ENCODE measurements at regions not wholly inside any gene's neighbourhood (a gene's known extent, or its start where the extent isn't known, plus 50 kb on each side); places are given as distances from the start of the nearest gene placed in this dataset.
"Not testable (repeated sequence)": the region's sequence is repeated elsewhere in the genome, so short reads cannot be mapped to it uniquely, and the experiment has no call there.

DNA sequence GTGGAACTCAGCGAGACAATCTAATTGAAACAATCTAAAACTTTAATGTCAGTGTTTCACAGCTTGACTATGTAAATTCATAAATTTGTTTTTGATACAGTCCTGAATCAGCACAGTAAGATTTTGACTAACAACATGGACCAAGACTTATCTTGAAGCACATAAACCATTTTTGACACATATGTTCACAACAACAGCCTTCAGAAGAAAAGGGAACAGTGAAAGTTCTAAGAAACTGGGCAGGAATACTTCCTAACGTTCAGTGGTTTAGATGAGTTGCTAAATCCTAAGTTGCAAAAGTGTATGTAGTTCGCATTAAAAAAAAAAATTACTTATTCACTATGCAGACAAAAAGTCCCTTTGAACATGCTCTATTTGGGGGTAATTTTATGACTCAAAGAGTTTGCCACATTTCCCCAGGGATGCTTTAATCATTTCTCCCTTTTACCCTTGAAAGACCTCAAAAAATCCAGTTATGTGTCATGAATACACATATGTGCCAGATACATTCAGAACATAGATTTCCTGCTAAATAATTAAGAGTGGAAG is 120.2 kb downstream of the MRPL39 start:
- H3K4me3 ChIP-seq (ENCODE audit: low read depth, low read length) = no peak overlapping the region

DNA sequence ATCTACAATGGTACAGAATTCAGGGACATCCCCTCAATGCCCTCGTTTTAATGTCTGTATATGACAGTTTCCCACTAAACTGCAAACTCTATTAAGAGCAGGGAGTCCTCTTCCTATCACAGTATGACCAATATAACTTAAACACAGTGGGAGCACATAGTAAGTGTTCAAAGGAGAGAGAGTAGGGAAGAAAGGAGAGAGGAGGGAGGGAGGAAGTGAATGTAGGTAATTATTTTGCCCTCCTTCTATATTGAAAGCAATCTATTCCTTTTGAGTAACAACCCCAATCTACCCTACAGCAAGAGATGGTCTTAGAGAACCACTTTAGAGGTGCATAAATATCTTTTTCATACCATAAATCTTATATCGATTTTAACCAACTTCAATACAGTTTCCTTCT is 121.4 kb downstream of the MRPL39 start:
- no peak overlapping the region for H3K27ac ChIP-seq
- no peak overlapping the region for H3K4me3 ChIP-seq (ENCODE audit: low read depth, low read length)
- H3K27me3 ChIP-seq (ENCODE audit: insufficient read depth, low read depth, severe bottlenecking) = no peaks in the 10 kb centered on the region
- TF ChIP-seq, protein P1, sequence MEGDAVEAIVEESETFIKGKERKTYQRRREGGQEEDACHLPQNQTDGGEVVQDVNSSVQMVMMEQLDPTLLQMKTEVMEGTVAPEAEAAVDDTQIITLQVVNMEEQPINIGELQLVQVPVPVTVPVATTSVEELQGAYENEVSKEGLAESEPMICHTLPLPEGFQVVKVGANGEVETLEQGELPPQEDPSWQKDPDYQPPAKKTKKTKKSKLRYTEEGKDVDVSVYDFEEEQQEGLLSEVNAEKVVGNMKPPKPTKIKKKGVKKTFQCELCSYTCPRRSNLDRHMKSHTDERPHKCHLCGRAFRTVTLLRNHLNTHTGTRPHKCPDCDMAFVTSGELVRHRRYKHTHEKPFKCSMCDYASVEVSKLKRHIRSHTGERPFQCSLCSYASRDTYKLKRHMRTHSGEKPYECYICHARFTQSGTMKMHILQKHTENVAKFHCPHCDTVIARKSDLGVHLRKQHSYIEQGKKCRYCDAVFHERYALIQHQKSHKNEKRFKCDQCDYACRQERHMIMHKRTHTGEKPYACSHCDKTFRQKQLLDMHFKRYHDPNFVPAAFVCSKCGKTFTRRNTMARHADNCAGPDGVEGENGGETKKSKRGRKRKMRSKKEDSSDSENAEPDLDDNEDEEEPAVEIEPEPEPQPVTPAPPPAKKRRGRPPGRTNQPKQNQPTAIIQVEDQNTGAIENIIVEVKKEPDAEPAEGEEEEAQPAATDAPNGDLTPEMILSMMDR (IDR thresholded peaks at IDR 0.05; ENCODE audit: low read depth, low read length) = no peak
- H3K36me3 ChIP-seq = no peaks in the 10 kb centered on the region
- peaks cover 3% of the 10 kb centered on the region for H3K9me3 ChIP-seq (ENCODE audit: severe bottlenecking)
- DNase-seq = no peak

More for the DNA sequence above, 120.2 kb downstream of the MRPL39 start:
- H3K9me3 ChIP-seq (ENCODE audit: severe bottlenecking) = no peaks in the 10 kb centered on the region
- H3K36me3 ChIP-seq = no peaks in the 10 kb centered on the region
- H3K27me3 ChIP-seq (ENCODE audit: insufficient read depth, low read depth, severe bottlenecking) = no peaks in the 10 kb centered on the region
- no peak for DNase-seq
- H3K27ac ChIP-seq = no peak overlapping the region
- TF ChIP-seq, protein P1 (IDR thresholded peaks at IDR 0.05; ENCODE audit: low read depth, low read length) = no peak

DNA sequence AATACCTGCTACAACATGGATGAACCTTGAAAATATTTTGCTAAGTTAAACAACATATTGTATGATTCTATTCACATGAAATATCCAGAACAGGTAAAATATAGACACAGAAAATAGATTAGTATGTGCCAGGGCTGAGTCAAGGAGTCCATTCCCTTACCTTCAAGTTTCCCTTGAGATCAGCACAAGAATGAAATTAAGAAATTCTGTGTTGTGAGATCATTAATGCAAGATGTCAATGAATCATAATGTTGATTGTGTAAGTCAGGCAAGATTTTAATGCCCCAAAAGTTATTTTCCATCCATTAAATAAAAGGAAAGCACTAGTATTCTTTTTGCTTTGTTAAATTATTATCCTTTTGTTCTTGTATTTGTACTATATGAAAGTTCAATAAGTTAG is 139.4 kb downstream of the MRPL39 start:
- DNase-seq = no peak
- H3K27ac ChIP-seq = no peak overlapping the region

DNA sequence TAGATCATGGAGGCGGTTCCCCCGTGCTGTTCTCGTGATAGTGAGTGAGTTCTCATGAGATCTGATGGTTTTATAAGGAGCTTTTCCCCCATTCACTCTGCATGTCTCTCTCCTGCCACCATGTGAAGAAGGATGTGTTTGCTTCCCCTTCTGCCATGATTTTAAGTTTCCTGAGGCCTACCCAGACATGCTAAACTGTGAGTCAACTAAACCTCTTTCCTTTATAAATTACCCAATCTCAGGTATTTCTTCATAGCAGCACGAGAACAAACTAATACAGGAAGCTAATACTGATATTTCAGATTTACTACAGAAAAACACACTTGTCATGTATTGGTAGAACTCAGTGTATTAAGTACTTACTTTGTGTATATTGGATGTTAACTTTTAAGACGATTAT is 140.2 kb downstream of the MRPL39 start:
- DNase-seq = not testable (repeated sequence)

More for the DNA sequence above, 139.4 kb downstream of the MRPL39 start:
- Histone ChIP-seq H3K4me3 (ENCODE audit: low read depth, low read length) (no peak overlapping the region), H3K36me3 (no peaks in the 10 kb centered on the region), H3K9me3 (ENCODE audit: severe bottlenecking) (no peaks in the 10 kb centered on the region), H3K27me3 (ENCODE audit: insufficient read depth, low read depth, severe bottlenecking) (no peaks in the 10 kb centered on the region)
- TF ChIP-seq, protein P1 (IDR thresholded peaks at IDR 0.05; ENCODE audit: low read depth, low read length) = no peak

DNA sequence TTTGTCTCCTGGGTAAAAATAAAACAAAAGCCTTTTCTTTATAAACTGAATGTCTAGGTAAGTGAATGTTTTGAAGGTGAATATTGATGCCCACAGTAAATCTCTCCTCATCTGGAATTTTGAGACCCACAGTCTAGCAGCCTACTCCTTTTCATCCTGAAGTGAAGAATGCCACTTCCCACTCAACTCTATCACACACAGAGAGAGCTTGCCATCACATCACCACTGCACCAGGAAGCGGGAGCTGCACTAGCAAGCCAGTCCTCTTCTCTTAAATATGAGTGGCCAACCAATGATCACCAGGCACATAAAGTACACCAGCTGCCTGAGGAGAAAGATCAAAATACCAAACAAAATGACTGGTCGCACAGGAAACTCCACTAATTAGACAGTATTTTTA is 140.8 kb downstream of the MRPL39 start:
- H3K4me3 ChIP-seq (ENCODE audit: low read depth, low read length) = no peak overlapping the region
- H3K27ac ChIP-seq = no peak overlapping the region
- no peak for DNase-seq
- no peaks in the 10 kb centered on the region for H3K9me3 ChIP-seq (ENCODE audit: severe bottlenecking)
- TF ChIP-seq, protein P1 (IDR thresholded peaks at IDR 0.05; ENCODE audit: low read depth, low read length) = no peak
- H3K27me3 ChIP-seq (ENCODE audit: insufficient read depth, low read depth, severe bottlenecking) = no peaks in the 10 kb centered on the region
- no peaks in the 10 kb centered on the region for H3K36me3 ChIP-seq

More for the DNA sequence above, 140.2 kb downstream of the MRPL39 start:
- H3K36me3 ChIP-seq; H3K27me3 ChIP-seq (ENCODE audit: insufficient read depth, low read depth, severe bottlenecking); H3K4me3 ChIP-seq (ENCODE audit: low read depth, low read length); H3K9me3 ChIP-seq (ENCODE audit: severe bottlenecking); H3K27ac ChIP-seq: not testable (repeated sequence)

DNA sequence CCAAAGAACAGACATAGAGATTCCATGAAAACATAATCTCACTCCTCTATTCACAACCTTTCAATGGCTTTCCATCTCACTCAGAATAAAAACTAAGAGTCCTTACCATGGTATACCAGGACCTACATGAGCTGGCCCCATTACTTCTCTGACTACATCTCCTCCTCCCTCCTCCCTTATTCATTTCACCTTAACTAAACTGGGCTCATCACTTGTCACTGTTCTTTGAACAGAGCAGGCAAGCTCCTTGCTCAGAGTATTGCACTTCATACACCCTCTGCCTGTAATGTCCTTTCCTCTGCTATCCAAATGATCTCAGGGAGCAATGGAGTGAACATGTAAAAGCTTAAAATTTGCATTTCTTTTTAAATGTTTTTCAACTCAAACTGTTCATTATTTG is 142.0 kb downstream of the MRPL39 start:
- no peak for DNase-seq
- Histone ChIP-seq H3K9me3 (ENCODE audit: severe bottlenecking) (no peaks in the 10 kb centered on the region), H3K27ac (no peak overlapping the region), H3K27me3 (ENCODE audit: insufficient read depth, low read depth, severe bottlenecking) (no peaks in the 10 kb centered on the region), H3K36me3 (no peaks in the 10 kb centered on the region), H3K4me3 (ENCODE audit: low read depth, low read length) (no peak overlapping the region)
- TF ChIP-seq, protein P1 (IDR thresholded peaks at IDR 0.05; ENCODE audit: low read depth, low read length) = no peak

Data from WERI-Rb-1 (cell line).